Natural killer cell (primary cell): ENCODE measurements at regions not wholly inside any gene's neighbourhood (a gene's known extent, or its start where the extent isn't known, plus 50 kb on each side); places are given as distances from the start of the nearest gene placed in this dataset.
A peak's percentile ranks its signal among the peaks of the same experiment; 100 is the strongest.

ENCODE experiments used
- ATAC-seq, 3 donors: fragments of 150-1000 bp in 2 of 3; fragments of 200-7000 bp in 1 of 3; cut with Tn5 transposase; 1 replicate in 1 of 3; 2 replicates in 2 of 3; pipeline ENCODE4 v1.10.0; 2021; ENCODE audit warnings: mild to moderate bottlenecking in 2 of 3, moderate library complexity in 2 of 3
- DNase-seq, 2 donors: peaks; one replicate each; pipeline versions ENCODE4 v3.0.0 to v3.0.0-alpha.2; 2013 to 2021; ENCODE audit warnings: mixed read lengths in 1 of 2
- H3K27ac ChIP-seq: one replicate; pipeline ENCODE4 v1.5.1; 2013; ENCODE audit warnings: mild to moderate bottlenecking, low read length
- H3K27me3 ChIP-seq: one replicate; pipeline ENCODE4 v1.6.1; 2013; ENCODE audit warnings: low read length; ENCODE audit not compliant: control insufficient read depth, insufficient read depth
- H3K36me3 ChIP-seq: one replicate; pipeline ENCODE4 v1.6.1; 2013; ENCODE audit warnings: low read length; ENCODE audit not compliant: control insufficient read depth, insufficient read depth
- H3K4me1 ChIP-seq: one replicate; pipeline ENCODE4 v1.6.1; 2013; ENCODE audit warnings: low read length; ENCODE audit not compliant: control insufficient read depth, insufficient read depth
- H3K4me3 ChIP-seq: one replicate; pipeline ENCODE4 v1.5.1; 2013; ENCODE audit warnings: low read length
- H3K9me3 ChIP-seq: one replicate; pipeline ENCODE4 v1.6.1; 2013; ENCODE audit warnings: low read length; ENCODE audit not compliant: control insufficient read depth, insufficient read depth
- H3K27ac Mint-ChIP-seq, 2 donors: one replicate each; pipeline ENCODE4 v1.8.0; 2022; ENCODE audit warnings: mild to moderate bottlenecking in 2 of 2, mixed read lengths in 2 of 2, moderate library complexity in 1 of 2
- H3K27me3 Mint-ChIP-seq, 2 donors: one replicate each; pipeline ENCODE4 v1.8.0; 2022; ENCODE audit warnings: low read depth in 2 of 2, mixed read lengths in 2 of 2
- H3K36me3 Mint-ChIP-seq: one replicate; pipeline ENCODE4 v1.8.0; 2022; ENCODE audit warnings: mixed read lengths
- H3K4me1 Mint-ChIP-seq, 2 donors: one replicate each; pipeline ENCODE4 v1.8.0; 2022; ENCODE audit warnings: mixed read lengths in 2 of 2
- H3K4me3 Mint-ChIP-seq: one replicate; pipeline ENCODE4 v1.8.0; 2022; ENCODE audit warnings: mild to moderate bottlenecking, moderate library complexity, mixed read lengths
- H3K9me3 Mint-ChIP-seq, 2 donors: one replicate each; pipeline ENCODE4 v1.8.0; 2022; ENCODE audit warnings: mixed read lengths in 2 of 2
- CTCF ChIP-seq: fragments of 200-600 bp; IDR thresholded peaks from one replicate; pipeline ENCODE4 v1.8.0; 2022; ENCODE audit warnings: antibody characterized with exemption
- WGBS: methylation state at CpG from one replicate; pipeline ENCODE4 v1.1.7; 2013; ENCODE audit warnings: missing lambda C conversion rate; ENCODE audit not compliant: insufficient coverage; 5-methylcytosine and 5-hydroxymethylcytosine counted together
- intact Hi-C: fragments of 100-400 bp; cut with micrococcal nuclease; formaldehyde crosslinking; loops from one replicate; pipeline ENCODE4 v1.14.2; 2022

- 84% methylated on average over 3 of the region's 3 CpGs for WGBS
- Histone ChIP-seq H3K9me3 (no peaks in the 10 kb centered on the region), H3K36me3 (no peaks in the 10 kb centered on the region), H3K27me3 (no peaks in the 10 kb centered on the region), H3K27ac (no peak overlapping the region), H3K4me3 (no peak overlapping the region), H3K4me1 (no peaks in the 10 kb centered on the region)
- H3K27ac Mint-ChIP-seq = no peak overlapping the region
- DNase-seq (no peak), ATAC-seq (no peak)
- H3K9me3 Mint-ChIP-seq = no peaks in the 10 kb centered on the region
- H3K4me1 Mint-ChIP-seq = no peaks in the 10 kb centered on the region
- no peak for TF ChIP-seq CTCF
- H3K4me3 Mint-ChIP-seq = no peak overlapping the region
- peaks cover 0 to 5% of the 10 kb centered on the region in 2 donors for H3K27me3 Mint-ChIP-seq
- H3K36me3 Mint-ChIP-seq = no peaks in the 10 kb centered on the region
- intact Hi-C loops = no loop called here
Measured at GRCh38 chr5:56706504-56706903, 108.8 kb upstream of the MAP3K1 start.

GRCh38 chr5:56705217-56705616 lies 110.1 kb upstream of the MAP3K1 start:
- intact Hi-C loops = no loop called here
- H3K4me1 Mint-ChIP-seq = no peaks in the 10 kb centered on the region
- no peaks in the 10 kb centered on the region for H3K36me3 ChIP-seq
- H3K27ac Mint-ChIP-seq = no peak overlapping the region
- no peaks in the 10 kb centered on the region for H3K36me3 Mint-ChIP-seq
- H3K4me3 ChIP-seq = no peak overlapping the region
- H3K4me1 ChIP-seq = no peaks in the 10 kb centered on the region
- ATAC-seq = no peak
- no peak for DNase-seq
- no peak for TF ChIP-seq CTCF
- peaks cover 0 to 7% of the 10 kb centered on the region in 2 donors for H3K27me3 Mint-ChIP-seq
- 73% methylated on average over 5 of the region's 5 CpGs for WGBS
- H3K9me3 ChIP-seq = no peaks in the 10 kb centered on the region
- no peak overlapping the region for H3K4me3 Mint-ChIP-seq
- no peaks in the 10 kb centered on the region for H3K9me3 Mint-ChIP-seq
- no peak overlapping the region for H3K27ac ChIP-seq
- H3K27me3 ChIP-seq = no peaks in the 10 kb centered on the region

- no peak for TF ChIP-seq CTCF
- Histone ChIP-seq H3K4me3 (no peak overlapping the region), H3K4me1 (no peaks in the 10 kb centered on the region), H3K27me3 (no peaks in the 10 kb centered on the region), H3K36me3 (no peaks in the 10 kb centered on the region), H3K9me3 (no peaks in the 10 kb centered on the region), H3K27ac (no peak overlapping the region)
- H3K27ac Mint-ChIP-seq = no peak overlapping the region
- intact Hi-C loops = no loop called here
- H3K4me3 Mint-ChIP-seq = no peak overlapping the region
- ATAC-seq = no peak
- no peak for DNase-seq
- H3K9me3 Mint-ChIP-seq = no peaks in the 10 kb centered on the region
- H3K36me3 Mint-ChIP-seq = no peaks in the 10 kb centered on the region
- 91% methylated on average over 2 of the region's 2 CpGs for WGBS
- peaks cover 0 to 6% of the 10 kb centered on the region in 2 donors for H3K27me3 Mint-ChIP-seq
- H3K4me1 Mint-ChIP-seq = no peaks in the 10 kb centered on the region
Measured at GRCh38 chr5:56703952-56704351, 111.4 kb upstream of the MAP3K1 start.

- H3K27ac ChIP-seq = no peak overlapping the region
- H3K9me3 ChIP-seq = no peaks in the 10 kb centered on the region
- Mint-ChIP-seq H3K4me1 (no peaks in the 10 kb centered on the region), H3K36me3 (no peaks in the 10 kb centered on the region), H3K27ac (no peak overlapping the region), H3K9me3 (no peaks in the 10 kb centered on the region), H3K4me3 (no peak overlapping the region), H3K27me3 (peaks cover 0 to 5% of the 10 kb centered on the region in 2 donors)
- 58% methylated on average over 4 of the region's 4 CpGs for WGBS
- no peak overlapping the region for H3K4me3 ChIP-seq
- TF ChIP-seq CTCF = no peak
- H3K36me3 ChIP-seq = no peaks in the 10 kb centered on the region
- DNase-seq (peak in 1 of 2 donors; percentile 38), ATAC-seq (no peak)
- intact Hi-C loops = no loop called here
- no peaks in the 10 kb centered on the region for H3K27me3 ChIP-seq
- no peaks in the 10 kb centered on the region for H3K4me1 ChIP-seq
Measured at GRCh38 chr5:56700711-56701110, 114.6 kb upstream of the MAP3K1 start.
